HCT116 (cell line): ENCODE measurements at regions not wholly inside any gene's neighbourhood (a gene's known extent, or its start where the extent isn't known, plus 50 kb on each side); places are given as distances from the start of the nearest gene placed in this dataset.

Experiments
- ATAC-seq: fragments of 200-7000 bp; cut with Tn5 transposase; 2 replicates; pipeline ENCODE4 v1.9.1; 2020; ENCODE audit warnings: mild to moderate bottlenecking, moderate library complexity
- BruUV-seq: library from RNA; stranded (reverse); fragments of 400-500 nt; replicated peaks from 2 replicates; lab custom pipeline; 2021; lab: Mats Ljungman, UMichigan
- CTCF ChIA-PET: fragments of 300-600 bp; sonication (Branson Sonifier 250); formaldehyde crosslinking; loops from one replicate; lab custom pipeline; 2021; ENCODE audit warnings: antibody characterized with exemption; lab: Charles Lee
- POLR2A ChIA-PET: fragments of 300-600, 350-600 bp; sonication (Branson Sonifier 250); formaldehyde crosslinking; loops from one replicate; lab custom pipeline; 2021; ENCODE audit warnings: antibody characterized with exemption; lab: Charles Lee
- RAD21 ChIA-PET, 2 experiments: fragments of 300-600 bp; sonication (Branson Sonifier 250); formaldehyde crosslinking; loops; one replicate each; lab custom pipeline; 2023; ENCODE audit warnings: low total read pairs in 2 of 2; ENCODE audit not compliant: uncharacterized antibody in 2 of 2, unreplicated experiment in 2 of 2, low non-redundant PET in 1 of 2; lab: Charles Lee
- DNase-seq: peaks from one replicate; pipeline ENCODE4 v3.0.0-alpha.2; 2010; ENCODE audit warnings: low read depth, low spot score
- H2AFZ ChIP-seq: fragments of 200-600 bp; shearing (Covaris generic), sonication (generic); 2 replicates; pipeline ENCODE4 v1.6.1; 2017; ENCODE audit warnings: low read depth, mixed run types, mixed read lengths, antibody characterized with exemption, low read length; ENCODE audit not compliant: poor library complexity, severe bottlenecking
- H3K27ac ChIP-seq: 2 replicates; pipeline ENCODE4 v1.5.1; 2012; ENCODE audit warnings: low read depth, low read length
- H3K27me3 ChIP-seq: fragments of 200-600 bp; sonication (generic); 2 replicates; pipeline ENCODE4 v1.6.1; 2016; ENCODE audit warnings: mixed run types, low read length, mixed read lengths; ENCODE audit not compliant: insufficient read depth
- H3K36me3 ChIP-seq, 2 experiments: fragments of 200-500 bp in 1 of 2; fragments of 200-600 bp in 1 of 2; sonication (Bioruptor generic) in 1 of 2; sonication (generic) in 1 of 2; 2 replicates each; pipeline versions ENCODE4 v1.5.1 to v1.6.1; 2014 to 2016; ENCODE audit warnings: low read length in 2 of 2, inconsistent platforms in 1 of 2, mixed read lengths in 1 of 2, mixed run types in 1 of 2; ENCODE audit not compliant: insufficient read depth in 2 of 2, control insufficient read depth in 1 of 2
- H3K4me1 ChIP-seq, 2 experiments: fragments of 200-600 bp in 1 of 2; sonication (generic) in 1 of 2; 2 replicates each; pipeline versions ENCODE4 v1.5.1 to v1.6.1; 2012 to 2017; ENCODE audit warnings: low read length in 2 of 2, inconsistent platforms in 1 of 2, mild to moderate bottlenecking in 1 of 2, mixed read lengths in 1 of 2, mixed run types in 1 of 2, moderate library complexity in 1 of 2; ENCODE audit not compliant: insufficient read depth in 2 of 2, control insufficient read depth in 1 of 2
- H3K4me2 ChIP-seq: fragments of 200-600 bp; sonication (generic); 2 replicates; pipeline ENCODE4 v1.6.1; 2017; ENCODE audit warnings: mixed run types, low read length, mixed read lengths
- H3K4me3 ChIP-seq, 2 experiments: fragments of 200-600 bp in 1 of 2; sonication (generic) in 1 of 2; replicated peaks in 1 of 2; 2 replicates each; pipeline ENCODE4 v1.5.1; 2011 to 2016; ENCODE audit warnings: low read length in 2 of 2, control low read depth in 1 of 2, low read depth in 1 of 2, mild to moderate bottlenecking in 1 of 2, mixed read lengths in 1 of 2, mixed run types in 1 of 2
- H3K79me2 ChIP-seq: fragments of 200-600 bp; sonication (generic); 2 replicates; pipeline ENCODE4 v1.6.1; 2017; ENCODE audit warnings: mild to moderate bottlenecking, mixed run types, low read length, moderate library complexity, mixed read lengths; ENCODE audit not compliant: insufficient read depth
- H3K9ac ChIP-seq: fragments of 200-600 bp; sonication (generic); 2 replicates; pipeline ENCODE4 v1.6.1; 2016; ENCODE audit warnings: low read length, mixed read lengths
- H3K9me2 ChIP-seq: fragments of 200-600 bp; sonication (generic), shearing (Covaris generic); 2 replicates; pipeline ENCODE4 v1.6.1; 2017; ENCODE audit warnings: mixed run types, mild to moderate bottlenecking, moderate library complexity; ENCODE audit not compliant: insufficient read depth
- H3K9me3 ChIP-seq, 2 experiments: fragments of 200-500 bp in 1 of 2; fragments of 200-600 bp in 1 of 2; sonication (Bioruptor generic) in 1 of 2; sonication (generic) in 1 of 2; 2 replicates each; pipeline ENCODE4 v1.6.1; 2014 to 2017; ENCODE audit warnings: low read length in 2 of 2, mixed read lengths in 2 of 2, inconsistent platforms in 1 of 2, low read depth in 1 of 2, mild to moderate bottlenecking in 1 of 2, mixed run types in 1 of 2, moderate library complexity in 1 of 2; ENCODE audit not compliant: control insufficient read depth in 1 of 2, insufficient read depth in 1 of 2
- H4K20me1 ChIP-seq: fragments of 200-600 bp; sonication (generic), shearing (Covaris generic); 2 replicates; pipeline ENCODE4 v1.6.1; 2017; ENCODE audit warnings: mixed run types, mild to moderate bottlenecking, moderate library complexity; ENCODE audit not compliant: insufficient read depth
- CEBPB ChIP-seq: IDR thresholded peaks from 2 replicates; pipeline ENCODE4 v1.6.1; 2012; ENCODE audit warnings: low read depth
- CTCF ChIP-seq, 3 experiments: fragments of 200-600 bp in 1 of 3; sonication (generic) in 1 of 3; IDR thresholded peaks in 2 of 3; conservative IDR thresholded peaks in 1 of 3; 2 replicates each; pipeline ENCODE4 v1.5.1; 2012 to 2017; ENCODE audit warnings: low read depth in 2 of 3, low read length in 2 of 3, antibody characterized with exemption in 1 of 3, borderline replicate concordance in 1 of 3, control low read depth in 1 of 3, mild to moderate bottlenecking in 1 of 3, mixed read lengths in 1 of 3, mixed run types in 1 of 3, moderate library complexity in 1 of 3; ENCODE audit not compliant: insufficient read depth in 1 of 3
- EGR1 ChIP-seq: IDR thresholded peaks from 2 replicates; pipeline ENCODE4 v1.6.1; 2012; ENCODE audit warnings: low read depth
- ELF1 ChIP-seq: IDR thresholded peaks from 2 replicates; pipeline ENCODE4 v1.6.1; 2012; ENCODE audit warnings: low read depth, borderline replicate concordance
- REST ChIP-seq: IDR thresholded peaks from 2 replicates; pipeline ENCODE4 v1.6.1; 2012; ENCODE audit warnings: low read depth
- SP1 ChIP-seq: IDR thresholded peaks from 2 replicates; pipeline ENCODE4 v1.6.1; 2012; ENCODE audit warnings: low read depth
- YY1 ChIP-seq: IDR thresholded peaks from 2 replicates; pipeline ENCODE4 v1.6.1; 2011; ENCODE audit warnings: low read length, low read depth, moderate library complexity, mild to moderate bottlenecking; ENCODE audit not compliant: insufficient replicate concordance; ENCODE audit errors: extremely low read depth
- ZFX ChIP-seq: fragments of 450-650 bp; IDR thresholded peaks from 2 replicates; pipeline ENCODE4 v1.6.1; 2017
- ZNF274 ChIP-seq: fragments of 200-500 bp; sonication (Bioruptor generic); IDR thresholded peaks from 2 replicates; pipeline ENCODE4 v1.6.1; 2014; ENCODE audit warnings: mild to moderate bottlenecking, low read depth, low read length, inconsistent platforms
- intact Hi-C: fragments of 100-400 bp; cut with micrococcal nuclease; formaldehyde crosslinking; loops from 2 replicates; pipeline ENCODE4 v1.10.0; 2022
- TF ChIP-seq, protein P1 (sequence below): IDR thresholded peaks from 2 replicates; pipeline ENCODE4 v1.6.1; 2011; ENCODE audit warnings: mild to moderate bottlenecking, low read length, moderate library complexity; ENCODE audit not compliant: insufficient replicate concordance; ENCODE audit errors: extremely low read depth

- Histone ChIP-seq H3K27me3 (no peaks in the 10 kb centered on the region), H3K36me3 (no peaks in the 10 kb centered on the region), H3K4me2 (no peak overlapping the region), H3K9me2 (no peaks in the 10 kb centered on the region), H3K27ac (no peak overlapping the region), H3K4me3 (no peak overlapping the region), H3K4me1 (peaks cover 8 to 25% of the 10 kb centered on the region in 2 experiments; a peak in 3 of 4 replicates), H3K79me2 (no peaks in the 10 kb centered on the region), H2AFZ (no peak overlapping the region), H3K9ac (no peak overlapping the region), H4K20me1 (no peaks in the 10 kb centered on the region), H3K9me3 (no peaks in the 10 kb centered on the region)
- intact Hi-C loops = no loop called here
- BruUV-seq = no TSS peak
- no peak for ATAC-seq
- no peak for DNase-seq
- POLR2A ChIA-PET = no interaction called here
- RAD21 ChIA-PET = no interaction called here
- CTCF ChIA-PET = no interaction called here
- no peak for TF ChIP-seq ELF1
- TF ChIP-seq SP1 = no peak
- no peak for TF ChIP-seq EGR1
- no peak for TF ChIP-seq REST
- TF ChIP-seq, protein P1, sequence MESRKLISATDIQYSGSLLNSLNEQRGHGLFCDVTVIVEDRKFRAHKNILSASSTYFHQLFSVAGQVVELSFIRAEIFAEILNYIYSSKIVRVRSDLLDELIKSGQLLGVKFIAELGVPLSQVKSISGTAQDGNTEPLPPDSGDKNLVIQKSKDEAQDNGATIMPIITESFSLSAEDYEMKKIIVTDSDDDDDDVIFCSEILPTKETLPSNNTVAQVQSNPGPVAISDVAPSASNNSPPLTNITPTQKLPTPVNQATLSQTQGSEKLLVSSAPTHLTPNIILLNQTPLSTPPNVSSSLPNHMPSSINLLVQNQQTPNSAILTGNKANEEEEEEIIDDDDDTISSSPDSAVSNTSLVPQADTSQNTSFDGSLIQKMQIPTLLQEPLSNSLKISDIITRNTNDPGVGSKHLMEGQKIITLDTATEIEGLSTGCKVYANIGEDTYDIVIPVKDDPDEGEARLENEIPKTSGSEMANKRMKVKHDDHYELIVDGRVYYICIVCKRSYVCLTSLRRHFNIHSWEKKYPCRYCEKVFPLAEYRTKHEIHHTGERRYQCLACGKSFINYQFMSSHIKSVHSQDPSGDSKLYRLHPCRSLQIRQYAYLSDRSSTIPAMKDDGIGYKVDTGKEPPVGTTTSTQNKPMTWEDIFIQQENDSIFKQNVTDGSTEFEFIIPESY = no peak
- no peak for TF ChIP-seq ZFX
- TF ChIP-seq YY1 = no peak
- TF ChIP-seq CEBPB = no peak
- TF ChIP-seq ZNF274 = no peak
- no peak for TF ChIP-seq CTCF (IDR thresholded peaks at IDR 0.05 in 2 of 3, conservative IDR thresholded peaks at IDR 0.05 in 1 of 3; ENCODE audit: borderline replicate concordance in 1 of 3, insufficient read depth in 1 of 3, low read depth in 2 of 3, low read length in 2 of 3)
- TF ChIP-seq, all 23 proteins: peak for 0
These were observed 106.8 kb downstream of the UCHL1 start for GRCh38 chr4:41363384-41363981.
